ENCODE measurements at regions not wholly inside any gene's neighbourhood (a gene's known extent, or its start where the extent isn't known, plus 50 kb on each side); places are given as distances from the start of the nearest gene placed in this dataset.

GRCh38 chr9:4425319-4426045 is 64.8 kb upstream of the SLC1A1 start:
- Histone ChIP-seq H3K4me1 (ENCODE audit: control insufficient read depth, insufficient read depth, low read length) (peaks cover 6% of the 10 kb centered on the region; the same call in 1 of the 2 replicates), H3K79me1 (ENCODE audit: low read depth in 1 of 2, low read length in 2 of 2) (no peaks in the 10 kb centered on the region), H2AFZ (replicated peaks; ENCODE audit: low read length, poor library complexity) (no peak overlapping the region), H3K9me3 (ENCODE audit: control insufficient read depth, insufficient read depth, low read length) (no peaks in the 10 kb centered on the region), H2BK15ac (ENCODE audit: low read depth, low read length) (no peak overlapping the region), H3K18ac (ENCODE audit: low read depth, low read length) (no peak overlapping the region), H3K9me1 (ENCODE audit: insufficient read depth, low read length) (no peaks in the 10 kb centered on the region), H2BK120ac (ENCODE audit: low read depth, low read length) (no peak overlapping the region), H3K27ac (ENCODE audit: insufficient read depth, low read length) (no peak overlapping the region), H4K8ac (ENCODE audit: low read depth in 2 of 2, low read length in 2 of 2) (no peak overlapping the region), H3K14ac (replicated peaks; ENCODE audit: low read depth, low read length) (no peak overlapping the region; the same call in 1 of the 2 replicates), H3K36me3 (ENCODE audit: control insufficient read depth, insufficient read depth, low read length) (no peaks in the 10 kb centered on the region), H2AK5ac (ENCODE audit: low read depth, low read length) (no peak overlapping the region), H3K9ac (ENCODE audit: low read depth, low read length) (no peak overlapping the region), H3K23ac (ENCODE audit: low read depth, low read length) (no peak overlapping the region), H3K4me3 (ENCODE audit: insufficient read depth, low read depth, low read length) (no peak overlapping the region), H3K4ac (ENCODE audit: low read depth, low read length) (no peak overlapping the region), H3K4me2 (ENCODE audit: low read depth, low read length) (no peak overlapping the region), H3K56ac (ENCODE audit: extremely low read depth, insufficient read depth, low read length) (no peak overlapping the region), H4K5ac (ENCODE audit: low read depth, low read length) (no peak overlapping the region), H2AK9ac (replicated peaks; ENCODE audit: low read depth, low read length, poor library complexity) (no peak overlapping the region), H4K20me1 (ENCODE audit: insufficient read depth, low read length) (no peaks in the 10 kb centered on the region), H3K27me3 (ENCODE audit: control insufficient read depth, insufficient read depth, low read length) (peaks cover 3% of the 10 kb centered on the region; the same call in 1 of the 2 replicates), H2BK20ac (ENCODE audit: low read depth, low read length) (no peak overlapping the region), H2BK5ac (ENCODE audit: low read depth, low read length, poor library complexity, severe bottlenecking) (no peak overlapping the region), H4K91ac (ENCODE audit: insufficient read depth, low read depth, low read length) (no peak overlapping the region)
- ChIA-PET POLR2A (ENCODE audit: unreplicated experiment) (interaction anchor here (0.7 kb wide), 1 partner anchor 90 kb away, joined by 3 read pairs; no protein-coding TSS in a partner anchor), CTCF (no interaction called here)
- no peak for DNase-seq
- ATAC-seq (ENCODE audit: low read depth), result no peak
- intact Hi-C loops (cut with micrococcal nuclease), result no loop called here
- dilution Hi-C loops (cut with HindIII; ENCODE audit: low sequenced_read_pairs, unreplicated experiment), result no loop called here
- no TSS peak for BruUV-seq (replicated peaks)
- in situ Hi-C loops (cut with MboI; ENCODE audit: low sequenced_read_pairs), result no loop called here
- no peak for TF ChIP-seq FOS (IDR thresholded peaks at IDR 0.05; ENCODE audit: low read depth, low read length)
- TF ChIP-seq CHD1 (IDR thresholded peaks at IDR 0.05; ENCODE audit: low read depth, low read length), result no peak
- TF ChIP-seq RAD21 (IDR thresholded peaks at IDR 0.05; ENCODE audit: low read length), result no peak
- no peak for TF ChIP-seq ELK1 (IDR thresholded peaks at IDR 0.05; ENCODE audit: borderline replicate concordance, low read depth, low read length)
- no peak for TF ChIP-seq BHLHE40 (IDR thresholded peaks at IDR 0.05; ENCODE audit: low read depth, low read length)
- no peak for TF ChIP-seq CEBPB (IDR thresholded peaks at IDR 0.05; ENCODE audit: low read depth, low read length)
- no peak for TF ChIP-seq MAZ (IDR thresholded peaks at IDR 0.05; ENCODE audit: borderline replicate concordance, low read depth, low read length)
- TF ChIP-seq NFE2L2 (IDR thresholded peaks at IDR 0.05; ENCODE audit: low read depth, low read length), result no peak
- TF ChIP-seq POLR2A (IDR thresholded peaks at IDR 0.05; ENCODE audit: low read depth, low read length), result no peak
- no peak for TF ChIP-seq MAFK (IDR thresholded peaks at IDR 0.05; ENCODE audit: low read depth, low read length)
- TF ChIP-seq RFX5 (IDR thresholded peaks at IDR 0.05; ENCODE audit: low read depth, low read length), result no peak
- no peak for TF ChIP-seq CTCF (conservative IDR thresholded peaks at IDR 0.05; ENCODE audit: low read depth, low read length)
- no peak for TF ChIP-seq RCOR1 (IDR thresholded peaks at IDR 0.05; ENCODE audit: insufficient replicate concordance, low read length)
- TF ChIP-seq USF2 (IDR thresholded peaks at IDR 0.05; ENCODE audit: low read depth, low read length), result no peak
- no peak for TF ChIP-seq MXI1 (IDR thresholded peaks at IDR 0.05; ENCODE audit: borderline replicate concordance, low read depth, low read length)
- no CpG with 5 or more reads among the region's 4 CpGs for WGBS, 2 experiments (ENCODE audit: extremely low coverage in 2 of 2, insufficient read length in 1 of 2)

Data from IMR-90 (cell line).